K562 (cell line): ENCODE measurements at regions not wholly inside any gene's neighbourhood (a gene's known extent, or its start where the extent isn't known, plus 50 kb on each side); places are given as distances from the start of the nearest gene placed in this dataset.
A peak's percentile ranks its signal among the peaks of the same experiment; 100 is the strongest.

Experiments used
- ARID1B ChIP-seq: fragments of 450-650 bp; IDR thresholded peaks from 2 replicates; pipeline ENCODE4 v1.6.1; 2016; ENCODE audit warnings: antibody characterized with exemption, mild to moderate bottlenecking, inconsistent platforms
- CBX8 ChIP-seq: fragments of 200-600 bp; sonication (generic); IDR thresholded peaks from 2 replicates; pipeline ENCODE4 v1.6.1; 2012; ENCODE audit warnings: borderline replicate concordance, mixed run types, low read depth, mild to moderate bottlenecking, moderate library complexity, mixed read lengths, low read length, control low read depth, inconsistent platforms; ENCODE audit not compliant: poor library complexity, severe bottlenecking; ENCODE audit errors: extremely low read depth
- DDX20 ChIP-seq: fragments of 450-650 bp; IDR thresholded peaks from 2 replicates; pipeline ENCODE4 v1.6.1; 2016; ENCODE audit warnings: missing genetic modification characterization, low read depth, mild to moderate bottlenecking, missing compliant biosample characterization, moderate library complexity
- ELF2 ChIP-seq: fragments of 250-450 bp; sonication (Bioruptor Pico); IDR thresholded peaks from 2 replicates; pipeline ENCODE4 v1.5.0; 2021; ENCODE audit warnings: mild to moderate bottlenecking
- FUS ChIP-seq: fragments of 200-400 bp; formaldehyde crosslinking; optimal IDR thresholded peaks from 2 replicates; pipeline ENCODE3; 2017; ENCODE audit warnings: low read depth, low read length
- GABPA ChIP-seq: fragments of 200-800 bp; sonication (Bioruptor generic); conservative IDR thresholded peaks from 2 replicates; pipeline ENCODE4 v1.6.1; 2016; ENCODE audit warnings: low read depth, missing genetic modification characterization, missing compliant biosample characterization
- GTF2F1 ChIP-seq: IDR thresholded peaks from 2 replicates; pipeline ENCODE4 v1.6.1; 2011; ENCODE audit warnings: low read depth, low read length, improper control_type of control experiment
- HCFC1 ChIP-seq: IDR thresholded peaks from 2 replicates; pipeline ENCODE4 v1.6.1; 2012; ENCODE audit warnings: low read depth, low read length, improper control_type of control experiment
- HDAC1 ChIP-seq, 2 experiments: fragments of 450-650 bp; IDR thresholded peaks; 2 replicates each; pipeline ENCODE4 v1.6.1; 2016 to 2017; ENCODE audit warnings: inconsistent platforms in 1 of 2, mild to moderate bottlenecking in 1 of 2, moderate library complexity in 1 of 2
- HDGF ChIP-seq: fragments of 450-650 bp; IDR thresholded peaks from 2 replicates; pipeline ENCODE4 v1.6.1; 2016
- HEY1 ChIP-seq: fragments of 250-450 bp; sonication (Bioruptor Pico); IDR thresholded peaks from 2 replicates; pipeline ENCODE4 v1.5.0; 2020; ENCODE audit warnings: mild to moderate bottlenecking, moderate library complexity, borderline replicate concordance
- HOXB6 ChIP-seq: fragments of 250-450 bp; sonication (Bioruptor Pico); IDR thresholded peaks from 2 replicates; pipeline ENCODE4 v1.5.1; 2022; ENCODE audit warnings: mild to moderate bottlenecking, borderline replicate concordance
- LCOR ChIP-seq: sonication (generic); formaldehyde crosslinking; IDR thresholded peaks from 2 replicates; pipeline ENCODE4 v1.8.0; 2022; ENCODE audit warnings: mild to moderate bottlenecking, missing genetic modification reagents
- MXI1 ChIP-seq: IDR thresholded peaks from 2 replicates; pipeline ENCODE4 v1.6.1; 2011; ENCODE audit warnings: low read depth, mild to moderate bottlenecking, improper control_type of control experiment, low read length
- NCOA4 ChIP-seq: fragments of 450-650 bp; IDR thresholded peaks from 2 replicates; pipeline ENCODE4 v1.6.1; 2018; ENCODE audit warnings: mild to moderate bottlenecking; ENCODE audit not compliant: partially characterized antibody
- NEUROD1 ChIP-seq: fragments of 150-350 bp; IDR thresholded peaks from 2 replicates; pipeline ENCODE4 v1.6.1; 2014; ENCODE audit warnings: borderline replicate concordance, low read length, low read depth; ENCODE audit not compliant: partially characterized antibody
- POLR2B ChIP-seq: fragments of 450-650 bp; IDR thresholded peaks from 2 replicates; pipeline ENCODE4 v1.6.1; 2018; ENCODE audit warnings: low read depth; ENCODE audit not compliant: partially characterized antibody
- SMAD3 ChIP-seq: fragments of 450-650 bp; formaldehyde crosslinking; conservative IDR thresholded peaks from 2 replicates; pipeline ENCODE4 v1.4.0; 2020; ENCODE audit warnings: mild to moderate bottlenecking
- TAF7 ChIP-seq: fragments of 450-650 bp; IDR thresholded peaks from 2 replicates; pipeline ENCODE4 v1.6.1; 2016; ENCODE audit warnings: missing genetic modification characterization, missing compliant biosample characterization
- TAF9B ChIP-seq: fragments of 450-650 bp; IDR thresholded peaks from 2 replicates; pipeline ENCODE4 v1.6.1; 2018; ENCODE audit warnings: mild to moderate bottlenecking; ENCODE audit not compliant: partially characterized antibody
- TEAD4 ChIP-seq, 2 experiments: sonication (generic) in 1 of 2; formaldehyde crosslinking in 1 of 2; IDR thresholded peaks; 2 replicates each; pipeline versions ENCODE4 v1.6.1 to v1.8.0; 2012 to 2022; ENCODE audit warnings: borderline replicate concordance in 1 of 2, inconsistent platforms in 1 of 2, low read length in 1 of 2, mild to moderate bottlenecking in 1 of 2, missing genetic modification reagents in 1 of 2
- TRIM24 ChIP-seq, 2 experiments: fragments of 450-650 bp; IDR thresholded peaks; 2 replicates each; pipeline ENCODE4 v1.6.1; 2016
- ZNF584 ChIP-seq: fragments of 200-800 bp; sonication (Bioruptor generic); IDR thresholded peaks from 2 replicates; pipeline ENCODE4 v1.6.1; 2016; ENCODE audit warnings: low read depth, mild to moderate bottlenecking, missing genetic modification characterization, missing compliant biosample characterization
- TF ChIP-seq, protein P1 (sequence below): fragments of 250-450 bp; sonication (Bioruptor Pico); IDR thresholded peaks from 2 replicates; pipeline ENCODE4 v1.4.0; 2020; ENCODE audit warnings: mild to moderate bottlenecking
- TF ChIP-seq, protein P2 (sequence below): fragments of 250-450 bp; sonication (Bioruptor Pico); IDR thresholded peaks from 2 replicates; pipeline ENCODE4 v1.5.0; 2020; ENCODE audit warnings: mild to moderate bottlenecking
- TF ChIP-seq, protein P3 (sequence below), 2 experiments: fragments of 450-650 bp in 1 of 2; sonication (generic) in 1 of 2; formaldehyde crosslinking in 1 of 2; IDR thresholded peaks in 1 of 2; conservative IDR thresholded peaks in 1 of 2; 2 replicates each; pipeline versions ENCODE4 v1.6.1 to v1.8.1; 2016 to 2023; ENCODE audit warnings: mild to moderate bottlenecking in 2 of 2, moderate library complexity in 2 of 2, inconsistent platforms in 1 of 2, missing genetic modification reagents in 1 of 2

DNA sequence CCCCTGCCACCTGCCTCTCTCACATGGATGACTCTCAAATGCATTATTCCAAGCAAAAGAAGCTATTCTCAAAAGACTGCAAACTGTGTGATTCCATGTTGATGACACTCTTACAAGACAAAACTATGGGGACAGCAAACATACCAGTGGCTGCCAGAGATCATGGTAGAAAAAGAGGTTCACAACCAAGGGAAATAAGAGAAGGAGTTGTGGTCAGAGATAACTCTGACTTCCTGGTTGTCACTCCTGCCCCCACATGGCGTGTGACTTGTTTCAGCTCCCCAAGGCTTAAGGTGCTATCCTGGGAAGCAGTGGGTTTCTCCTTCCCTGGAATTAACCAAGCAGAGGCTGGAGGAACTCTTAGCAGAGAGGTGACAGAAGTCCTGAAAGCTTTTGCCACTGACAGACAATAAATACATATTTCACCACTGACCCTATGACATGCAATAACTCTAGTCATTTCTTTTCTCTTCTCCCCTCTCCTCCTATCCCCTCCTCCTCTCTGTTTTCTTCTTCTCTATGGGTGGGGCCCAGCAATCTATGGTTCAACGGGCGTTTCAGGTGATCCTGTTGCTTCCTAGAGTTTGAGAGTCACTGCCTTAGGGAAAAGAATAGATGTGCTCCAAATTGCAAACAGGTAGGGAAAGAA, 185.1 kb downstream of the FCRL5 start (continued):
- TF ChIP-seq NCOA4 (no peak), TAF9B (no peak), NEUROD1 (no peak), MXI1 (no peak), ELF2 (CRISPR knock-in tag) (no peak), GTF2F1 (no peak), DDX20 (0 out of 2 replicates have a peak, but pooled peaks have one; percentile 24), HCFC1 (no peak), CBX8 (no peak), ZNF584 (CRISPR knock-in tag) (no peak), HDAC1 (IDR thresholded peaks at IDR 0.05) (no peak), SMAD3 (CRISPR knock-in tag) (no peak), HOXB6 (CRISPR knock-in tag) (no peak), ARID1B (peak; percentile 54), HEY1 (0 out of 2 replicates have a peak, but pooled peaks have one; percentile 10), LCOR (no peak), TAF7 (tag) (no peak), POLR2B (no peak), GABPA (tag) (peak; percentile 58), TRIM24 (IDR thresholded peaks at IDR 0.05) (no peak), HDGF (no peak), FUS (no peak), TEAD4 (IDR thresholded peaks at IDR 0.05; ENCODE audit: low read length) (no peak), TEAD4 (CRISPR knock-in tag; IDR thresholded peaks at IDR 0.05; ENCODE audit: borderline replicate concordance) (no peak)
- TF ChIP-seq, protein P1, sequence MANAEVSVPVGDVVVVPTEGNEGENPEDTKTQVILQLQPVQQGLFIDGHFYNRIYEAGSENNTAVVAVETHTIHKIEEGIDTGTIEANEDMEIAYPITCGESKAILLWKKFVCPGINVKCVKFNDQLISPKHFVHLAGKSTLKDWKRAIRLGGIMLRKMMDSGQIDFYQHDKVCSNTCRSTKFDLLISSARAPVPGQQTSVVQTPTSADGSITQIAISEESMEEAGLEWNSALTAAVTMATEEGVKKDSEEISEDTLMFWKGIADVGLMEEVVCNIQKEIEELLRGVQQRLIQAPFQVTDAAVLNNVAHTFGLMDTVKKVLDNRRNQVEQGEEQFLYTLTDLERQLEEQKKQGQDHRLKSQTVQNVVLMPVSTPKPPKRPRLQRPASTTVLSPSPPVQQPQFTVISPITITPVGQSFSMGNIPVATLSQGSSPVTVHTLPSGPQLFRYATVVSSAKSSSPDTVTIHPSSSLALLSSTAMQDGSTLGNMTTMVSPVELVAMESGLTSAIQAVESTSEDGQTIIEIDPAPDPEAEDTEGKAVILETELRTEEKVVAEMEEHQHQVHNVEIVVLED (CRISPR knock-in tag) = no peak
- TF ChIP-seq, protein P2, sequence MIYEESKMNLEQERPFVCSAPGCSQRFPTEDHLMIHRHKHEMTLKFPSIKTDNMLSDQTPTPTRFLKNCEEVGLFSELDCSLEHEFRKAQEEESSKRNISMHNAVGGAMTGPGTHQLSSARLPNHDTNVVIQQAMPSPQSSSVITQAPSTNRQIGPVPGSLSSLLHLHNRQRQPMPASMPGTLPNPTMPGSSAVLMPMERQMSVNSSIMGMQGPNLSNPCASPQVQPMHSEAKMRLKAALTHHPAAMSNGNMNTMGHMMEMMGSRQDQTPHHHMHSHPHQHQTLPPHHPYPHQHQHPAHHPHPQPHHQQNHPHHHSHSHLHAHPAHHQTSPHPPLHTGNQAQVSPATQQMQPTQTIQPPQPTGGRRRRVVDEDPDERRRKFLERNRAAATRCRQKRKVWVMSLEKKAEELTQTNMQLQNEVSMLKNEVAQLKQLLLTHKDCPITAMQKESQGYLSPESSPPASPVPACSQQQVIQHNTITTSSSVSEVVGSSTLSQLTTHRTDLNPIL (CRISPR knock-in tag) = no peak
- TF ChIP-seq, protein P3, sequence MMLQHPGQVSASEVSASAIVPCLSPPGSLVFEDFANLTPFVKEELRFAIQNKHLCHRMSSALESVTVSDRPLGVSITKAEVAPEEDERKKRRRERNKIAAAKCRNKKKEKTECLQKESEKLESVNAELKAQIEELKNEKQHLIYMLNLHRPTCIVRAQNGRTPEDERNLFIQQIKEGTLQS (IDR thresholded peaks at IDR 0.05) = no peak
- TF ChIP-seq, protein P3 (CRISPR knock-in tag; conservative IDR thresholded peaks at IDR 0.05) = no peak
